ENCODE measurements at regions not wholly inside any gene's neighbourhood (a gene's known extent, or its start where the extent isn't known, plus 50 kb on each side); places are given as distances from the start of the nearest gene placed in this dataset.
A peak's percentile ranks its signal among the peaks of the same experiment; 100 is the strongest.

DNA sequence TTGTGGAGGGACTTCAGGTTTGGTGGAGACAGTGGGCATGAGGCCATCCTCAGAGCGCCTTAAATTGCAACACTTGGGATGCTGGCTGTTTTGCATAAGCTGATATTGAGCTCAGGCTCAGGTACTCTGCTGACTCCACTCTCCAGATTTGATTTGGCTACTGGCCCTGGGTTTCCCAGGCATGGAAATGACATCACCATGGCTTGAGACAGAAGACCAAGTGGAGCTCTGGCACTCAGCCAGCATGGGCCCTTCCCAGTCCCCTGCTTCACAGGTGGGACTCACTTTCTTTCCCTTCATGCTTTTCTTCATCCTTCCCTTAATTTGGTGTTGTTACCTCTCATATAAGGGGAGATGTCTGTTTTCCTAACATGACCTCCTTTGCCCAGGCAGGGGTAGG is 72.0 kb upstream of the IL12B start:
- TF ChIP-seq, protein P1, sequence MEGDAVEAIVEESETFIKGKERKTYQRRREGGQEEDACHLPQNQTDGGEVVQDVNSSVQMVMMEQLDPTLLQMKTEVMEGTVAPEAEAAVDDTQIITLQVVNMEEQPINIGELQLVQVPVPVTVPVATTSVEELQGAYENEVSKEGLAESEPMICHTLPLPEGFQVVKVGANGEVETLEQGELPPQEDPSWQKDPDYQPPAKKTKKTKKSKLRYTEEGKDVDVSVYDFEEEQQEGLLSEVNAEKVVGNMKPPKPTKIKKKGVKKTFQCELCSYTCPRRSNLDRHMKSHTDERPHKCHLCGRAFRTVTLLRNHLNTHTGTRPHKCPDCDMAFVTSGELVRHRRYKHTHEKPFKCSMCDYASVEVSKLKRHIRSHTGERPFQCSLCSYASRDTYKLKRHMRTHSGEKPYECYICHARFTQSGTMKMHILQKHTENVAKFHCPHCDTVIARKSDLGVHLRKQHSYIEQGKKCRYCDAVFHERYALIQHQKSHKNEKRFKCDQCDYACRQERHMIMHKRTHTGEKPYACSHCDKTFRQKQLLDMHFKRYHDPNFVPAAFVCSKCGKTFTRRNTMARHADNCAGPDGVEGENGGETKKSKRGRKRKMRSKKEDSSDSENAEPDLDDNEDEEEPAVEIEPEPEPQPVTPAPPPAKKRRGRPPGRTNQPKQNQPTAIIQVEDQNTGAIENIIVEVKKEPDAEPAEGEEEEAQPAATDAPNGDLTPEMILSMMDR (IDR thresholded peaks at IDR 0.05; ENCODE audit: insufficient read depth, low read depth, low read length) = no peak
- DNase-seq (ENCODE audit: low read depth) = no peak
- no peak overlapping the region for H3K4me3 ChIP-seq (ENCODE audit: low read depth, low read length)

DNA sequence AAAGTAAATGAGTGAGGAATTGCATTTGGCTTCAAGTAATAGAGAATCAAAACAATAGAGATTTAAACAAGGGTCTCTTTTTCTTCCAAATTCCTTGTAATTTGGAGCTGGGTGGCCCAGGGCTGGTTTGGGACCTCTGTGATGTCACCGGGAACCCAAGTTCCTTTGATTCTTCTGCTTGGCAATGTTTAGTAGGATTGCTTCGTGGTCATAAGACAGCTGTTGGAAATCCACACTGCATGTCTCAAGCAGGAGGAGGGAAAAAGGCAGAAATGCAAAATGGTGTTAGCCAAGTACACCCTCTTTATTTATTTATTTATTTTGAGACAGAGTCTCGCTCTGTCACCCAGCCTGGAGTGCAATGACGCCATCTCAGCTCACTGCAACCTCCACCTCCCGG is 72.6 kb upstream of the IL12B start:
- no peak overlapping the region for H3K4me3 ChIP-seq (ENCODE audit: low read depth, low read length)
- DNase-seq (ENCODE audit: low read depth) = no peak
- TF ChIP-seq, protein P1 (IDR thresholded peaks at IDR 0.05; ENCODE audit: insufficient read depth, low read depth, low read length) = no peak

GRCh38 chr5:159403906-159404681 is 73.8 kb upstream of the IL12B start:
- TF ChIP-seq, protein P1 (IDR thresholded peaks at IDR 0.05; ENCODE audit: insufficient read depth, low read depth, low read length) = no peak

GRCh38 chr5:159405611-159406031 is 75.3 kb upstream of the IL12B start:
- H3K4me3 ChIP-seq (ENCODE audit: low read depth, low read length) = no peak overlapping the region
- no peak for DNase-seq (ENCODE audit: low read depth)
- TF ChIP-seq, protein P1 (IDR thresholded peaks at IDR 0.05; ENCODE audit: insufficient read depth, low read depth, low read length) = no peak

More at GRCh38 chr5:159403906-159404681, 73.8 kb upstream of the IL12B start:
- H3K4me3 ChIP-seq (ENCODE audit: low read depth, low read length) = no peak overlapping the region
- DNase-seq (ENCODE audit: low read depth) = no peak

- DNase-seq (ENCODE audit: low read depth) = no peak
- TF ChIP-seq, protein P1 (IDR thresholded peaks at IDR 0.05; ENCODE audit: insufficient read depth, low read depth, low read length) = no peak
- H3K4me3 ChIP-seq (ENCODE audit: low read depth, low read length) = no peak overlapping the region
Observed at GRCh38 chr5:159406571-159406970, 76.3 kb upstream of the IL12B start.

DNA sequence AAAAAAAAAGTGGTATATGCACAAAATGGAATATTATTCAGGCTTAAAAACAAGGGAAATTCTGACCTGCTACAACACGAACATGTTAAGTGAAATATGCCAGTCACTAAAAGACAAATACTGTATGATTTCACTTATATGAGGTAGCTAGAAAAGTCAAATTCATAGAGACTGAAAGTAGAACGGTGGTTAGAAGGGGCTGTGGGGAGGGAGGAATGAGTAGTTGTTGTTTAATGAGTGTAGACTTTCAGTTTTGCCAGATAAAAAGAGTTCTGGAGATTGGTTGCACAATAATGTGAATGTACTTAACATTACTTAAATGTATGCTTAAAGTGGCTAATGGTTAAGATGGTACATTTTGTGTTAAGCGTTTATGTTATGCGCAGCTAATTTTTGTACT is 79.5 kb upstream of the IL12B start:
- TF ChIP-seq, protein P1 (IDR thresholded peaks at IDR 0.05; ENCODE audit: insufficient read depth, low read depth, low read length) = no peak
- peak; percentile 16 for DNase-seq (ENCODE audit: low read depth)
- H3K4me3 ChIP-seq (ENCODE audit: low read depth, low read length) = no peak overlapping the region

DNA sequence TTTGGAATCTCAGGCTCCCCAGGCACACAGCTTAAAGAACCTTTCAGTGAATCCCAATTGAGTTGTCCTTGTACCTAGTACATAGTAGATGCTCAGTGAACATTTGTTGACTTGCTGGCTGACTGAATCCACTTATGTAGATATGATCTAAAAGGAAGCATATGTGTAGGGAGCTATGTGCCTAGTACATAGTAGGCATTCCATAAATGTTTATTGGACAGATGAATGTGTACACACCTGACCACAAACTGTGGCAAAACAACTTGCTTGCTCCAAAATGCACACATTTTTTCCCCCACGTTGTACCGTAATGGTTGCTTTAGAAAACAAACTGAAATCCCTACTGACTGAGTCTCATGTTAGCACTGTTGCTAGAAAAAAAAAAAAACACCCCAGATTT is 80.2 kb upstream of the IL12B start:
- H3K4me3 ChIP-seq (ENCODE audit: low read depth, low read length) = no peak overlapping the region
- TF ChIP-seq, protein P1 (IDR thresholded peaks at IDR 0.05; ENCODE audit: insufficient read depth, low read depth, low read length) = no peak
- DNase-seq (ENCODE audit: low read depth) = no peak

Measured in fibroblast of villous mesenchyme (primary cell).